Activated naive CD8-positive, alpha-beta T cell treated with anti-CD3 and anti-CD28 coated beads, Interleukin-2, amount 10 ng/mL, durations not matched to agents 7 days and 5 days (primary cell): ENCODE measurements at regions not wholly inside any gene's neighbourhood (a gene's known extent, or its start where the extent isn't known, plus 50 kb on each side); places are given as distances from the start of the nearest gene placed in this dataset.
"Not testable (repeated sequence)": the region's sequence is repeated elsewhere in the genome, so short reads cannot be mapped to it uniquely, and the experiment has no call there.

ENCODE experiments used
- ATAC-seq: fragments of 150-1000 bp; cut with Tn5 transposase; one replicate; pipeline ENCODE4 v1.10.0; 2021; ENCODE audit warnings: low read depth, moderate library complexity
- POLR2A ChIA-PET: fragments of 350-600 bp; sonication (Branson Sonifier 250); formaldehyde crosslinking; loops from one replicate; lab custom pipeline; 2021; ENCODE audit warnings: antibody characterized with exemption; lab: Charles Lee
- DNase-seq: peaks from one replicate; pipeline ENCODE4 v3.0.0; 2021
- H3K27ac Mint-ChIP-seq: one replicate; pipeline ENCODE4 v1.8.0; 2022; ENCODE audit warnings: mild to moderate bottlenecking, mixed read lengths
- H3K27me3 Mint-ChIP-seq: one replicate; pipeline ENCODE4 v1.8.0; 2022; ENCODE audit warnings: mild to moderate bottlenecking, moderate library complexity, mixed read lengths
- H3K36me3 Mint-ChIP-seq: one replicate; pipeline ENCODE4 v1.8.0; 2021; ENCODE audit warnings: mild to moderate bottlenecking, mixed read lengths
- H3K4me1 Mint-ChIP-seq: one replicate; pipeline ENCODE4 v1.8.0; 2021; ENCODE audit warnings: mixed read lengths
- H3K4me3 Mint-ChIP-seq: one replicate; pipeline ENCODE4 v1.8.0; 2022; ENCODE audit warnings: mild to moderate bottlenecking, moderate library complexity, mixed read lengths
- H3K9me3 Mint-ChIP-seq: one replicate; pipeline ENCODE4 v1.8.0; 2021; ENCODE audit warnings: mixed read lengths

DNA sequence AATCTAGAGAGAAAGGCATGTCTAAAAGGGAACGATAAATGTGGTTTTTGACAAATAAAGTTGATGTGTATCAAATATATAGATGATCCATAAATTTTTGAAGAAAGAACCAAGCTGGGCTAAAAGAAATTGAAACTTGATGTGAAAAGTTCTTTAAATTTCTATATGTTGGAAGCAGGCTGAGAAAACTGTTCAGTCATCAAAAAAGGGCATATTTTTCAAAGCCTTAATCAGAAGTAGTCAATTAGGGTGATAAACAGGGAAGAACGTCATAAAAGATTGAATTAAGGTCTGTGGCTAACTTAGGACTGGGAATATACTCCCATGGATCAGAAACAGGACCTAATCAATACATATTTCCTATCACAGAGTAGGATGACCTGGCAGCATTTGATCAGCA lies 211.4 kb upstream of the ZRANB2 start:
- ATAC-seq, result no peak
- H3K9me3 Mint-ChIP-seq, result peaks cover 5% of the 10 kb centered on the region
- no peak overlapping the region for H3K4me3 Mint-ChIP-seq
- no peak overlapping the region for H3K27ac Mint-ChIP-seq
- no peaks in the 10 kb centered on the region for H3K4me1 Mint-ChIP-seq
- no peak for DNase-seq
- POLR2A ChIA-PET, result no interaction called here
- H3K36me3 Mint-ChIP-seq, result no peaks in the 10 kb centered on the region
- H3K27me3 Mint-ChIP-seq, result peaks cover 2% of the 10 kb centered on the region

DNA sequence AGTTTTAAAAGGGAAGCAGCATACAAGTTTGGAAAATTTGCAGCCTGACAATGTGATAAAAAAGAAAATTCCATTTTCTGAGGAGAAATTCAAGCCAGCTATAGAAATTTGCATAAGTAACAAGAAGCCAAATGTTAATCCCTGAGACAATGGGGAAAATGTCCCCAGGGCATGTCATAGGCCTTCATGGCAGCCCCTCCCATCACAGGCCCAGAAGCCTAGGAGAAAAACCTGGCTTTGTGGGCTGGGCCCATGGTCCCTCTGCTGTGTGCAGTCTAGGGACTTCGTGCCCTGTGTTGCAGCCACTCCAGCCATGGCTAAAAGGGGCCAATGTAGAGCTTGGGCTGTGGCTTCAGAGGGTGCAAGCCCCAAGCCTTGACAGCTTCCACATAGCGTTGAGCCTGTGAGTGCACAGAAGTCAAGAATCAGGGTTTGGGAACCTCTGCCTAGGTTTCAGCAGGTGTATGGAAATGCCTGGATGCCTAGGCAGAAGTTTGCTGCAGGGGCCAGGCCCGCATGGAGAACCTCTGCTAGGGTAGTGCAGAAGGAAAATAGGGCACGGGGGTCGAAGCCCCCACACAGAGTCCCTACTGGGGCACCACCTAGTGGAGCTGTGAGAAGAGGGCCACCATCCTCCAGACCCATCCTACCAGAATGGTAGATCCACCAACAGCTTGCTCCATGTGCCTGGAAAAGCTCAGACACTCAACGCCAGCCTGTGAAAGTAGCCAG lies 209.8 kb upstream of the ZRANB2 start:
- H3K27me3 Mint-ChIP-seq, H3K36me3 Mint-ChIP-seq, H3K4me1 Mint-ChIP-seq, DNase-seq, H3K9me3 Mint-ChIP-seq, ATAC-seq, POLR2A ChIA-PET, H3K27ac Mint-ChIP-seq, H3K4me3 Mint-ChIP-seq: not testable (repeated sequence)

DNA sequence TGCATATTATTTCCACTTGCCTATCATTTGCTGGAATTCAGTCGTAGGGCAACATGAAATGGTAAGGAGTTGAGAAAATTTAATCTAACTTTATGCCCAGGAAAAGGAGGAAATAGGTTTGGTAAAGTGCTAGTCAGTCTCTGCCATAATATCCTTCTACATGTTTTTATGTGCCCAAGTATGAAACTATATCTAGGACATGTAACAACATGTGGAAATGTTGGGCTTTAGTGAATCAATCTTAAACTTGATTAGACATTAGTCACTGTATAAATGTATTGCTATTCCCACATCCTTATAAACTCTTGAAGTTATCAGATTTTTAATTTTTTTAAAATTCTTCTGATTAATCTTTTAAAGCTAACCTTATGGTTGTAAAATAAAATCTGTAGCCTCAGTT lies 204.7 kb upstream of the ZRANB2 start:
- no peak for DNase-seq
- POLR2A ChIA-PET, result no interaction called here
- no peaks in the 10 kb centered on the region for H3K36me3 Mint-ChIP-seq
- no peak overlapping the region for H3K4me3 Mint-ChIP-seq
- H3K4me1 Mint-ChIP-seq, result no peaks in the 10 kb centered on the region
- peaks cover 2% of the 10 kb centered on the region for H3K27me3 Mint-ChIP-seq
- ATAC-seq, result no peak
- no peak overlapping the region for H3K27ac Mint-ChIP-seq
- peaks cover 2% of the 10 kb centered on the region for H3K9me3 Mint-ChIP-seq

DNA sequence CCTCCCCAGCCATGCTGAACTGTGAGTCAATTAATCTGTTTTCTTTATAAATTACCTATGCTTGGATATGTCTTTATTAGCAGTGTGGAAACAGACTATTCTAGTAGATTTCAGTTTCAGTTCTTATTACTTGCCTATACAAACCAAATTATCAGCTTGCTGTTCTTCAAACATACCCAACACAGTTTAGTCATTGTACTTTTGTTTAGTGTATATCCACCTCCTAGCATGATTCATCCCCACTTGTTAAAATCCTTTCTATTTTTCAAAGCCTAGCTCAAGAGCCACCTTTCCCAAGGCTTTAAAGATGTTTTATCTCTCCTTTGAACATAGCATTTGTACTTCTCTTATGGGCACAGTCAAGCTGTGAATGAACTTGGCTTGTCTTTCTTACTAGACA lies 195.6 kb upstream of the ZRANB2 start:
- ATAC-seq (no peak), DNase-seq (no peak)
- Mint-ChIP-seq H3K9me3 (no peaks in the 10 kb centered on the region), H3K27me3 (no peaks in the 10 kb centered on the region), H3K4me3 (no peak overlapping the region), H3K27ac (no peak overlapping the region), H3K36me3 (no peaks in the 10 kb centered on the region), H3K4me1 (no peaks in the 10 kb centered on the region)
- POLR2A ChIA-PET, result no interaction called here

DNA sequence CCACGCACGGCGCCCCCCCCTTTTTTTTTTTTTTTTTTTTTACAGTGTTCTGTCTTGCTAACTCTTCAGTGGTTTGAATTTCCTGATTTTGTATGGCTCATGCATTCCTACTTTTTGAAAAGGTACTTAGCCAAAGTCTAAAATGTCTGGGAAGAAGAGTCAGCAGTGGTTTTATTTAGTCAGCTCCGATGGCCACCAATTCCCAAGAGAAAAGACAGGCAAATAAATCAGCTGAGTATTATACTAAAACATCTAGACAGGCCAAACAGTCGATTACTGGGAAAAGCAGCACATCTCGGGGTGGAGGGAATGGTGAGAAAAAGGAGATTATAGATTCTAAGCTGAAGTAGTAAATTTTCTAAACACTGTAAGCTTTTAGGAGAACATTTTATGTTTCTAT lies 192.5 kb upstream of the ZRANB2 start:
- H3K27me3 Mint-ChIP-seq, result no peaks in the 10 kb centered on the region
- no peak overlapping the region for H3K4me3 Mint-ChIP-seq
- H3K9me3 Mint-ChIP-seq, result no peaks in the 10 kb centered on the region
- no peaks in the 10 kb centered on the region for H3K4me1 Mint-ChIP-seq
- POLR2A ChIA-PET, result no interaction called here
- no peaks in the 10 kb centered on the region for H3K36me3 Mint-ChIP-seq
- no peak overlapping the region for H3K27ac Mint-ChIP-seq
- DNase-seq (no peak), ATAC-seq (no peak)

DNA sequence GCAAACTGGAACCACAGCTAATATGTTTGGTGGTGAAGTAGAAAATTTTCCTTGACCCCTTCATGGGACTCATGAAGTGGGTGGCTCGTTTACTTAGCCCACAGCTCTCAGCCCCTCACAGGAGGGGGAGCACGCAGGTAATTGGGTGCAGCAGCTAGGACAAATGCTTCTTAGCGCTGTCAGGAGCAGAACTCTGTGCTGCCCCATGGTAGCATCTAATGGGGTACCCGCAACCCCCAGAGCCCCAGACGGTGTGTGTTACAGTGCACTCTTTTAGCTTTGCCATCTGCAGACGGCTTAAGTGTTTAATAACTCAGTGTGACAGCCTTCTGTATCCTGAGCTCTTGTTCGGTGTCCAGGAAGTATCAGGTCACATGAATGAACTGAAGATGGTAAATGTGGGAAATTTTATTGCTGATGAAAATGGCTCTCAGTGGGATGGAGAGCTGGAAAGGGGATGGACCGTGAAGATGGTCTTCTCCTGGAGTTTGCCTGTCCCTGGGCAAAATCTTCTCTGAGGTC lies 189.6 kb upstream of the ZRANB2 start:
- H3K9me3 Mint-ChIP-seq, result no peaks in the 10 kb centered on the region
- POLR2A ChIA-PET, result no interaction called here

DNA sequence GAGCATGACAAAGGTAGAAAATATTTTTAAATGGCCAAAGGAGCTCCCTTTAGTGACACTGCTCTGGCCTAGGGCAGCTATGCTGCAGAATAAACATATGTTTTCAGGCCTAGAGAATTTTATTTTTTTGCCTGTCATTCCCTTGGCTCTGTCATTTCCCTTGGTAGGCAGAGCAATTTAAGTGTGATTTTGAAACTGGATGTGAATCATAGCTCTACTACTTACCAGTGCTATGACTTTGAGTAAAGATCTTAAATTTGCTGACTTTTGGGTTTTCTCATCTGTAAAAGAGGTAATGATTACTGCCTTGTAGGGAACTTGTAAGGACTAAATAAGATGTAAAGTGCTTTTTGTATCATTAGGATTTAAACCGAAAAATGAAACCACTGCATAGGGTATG lies 189.0 kb upstream of the ZRANB2 start:
- POLR2A ChIA-PET, result no interaction called here
- Mint-ChIP-seq H3K36me3 (no peaks in the 10 kb centered on the region), H3K4me3 (no peak overlapping the region), H3K4me1 (no peaks in the 10 kb centered on the region), H3K27ac (no peak overlapping the region), H3K9me3 (no peaks in the 10 kb centered on the region), H3K27me3 (no peaks in the 10 kb centered on the region)
- ATAC-seq, result no peak
- no peak for DNase-seq

More for the DNA sequence above, 189.6 kb upstream of the ZRANB2 start:
- no peak overlapping the region for H3K4me3 Mint-ChIP-seq
- H3K27ac Mint-ChIP-seq, result no peak overlapping the region
- ATAC-seq (no peak), DNase-seq (no peak)
- no peaks in the 10 kb centered on the region for H3K27me3 Mint-ChIP-seq
- no peaks in the 10 kb centered on the region for H3K36me3 Mint-ChIP-seq
- H3K4me1 Mint-ChIP-seq, result no peaks in the 10 kb centered on the region

DNA sequence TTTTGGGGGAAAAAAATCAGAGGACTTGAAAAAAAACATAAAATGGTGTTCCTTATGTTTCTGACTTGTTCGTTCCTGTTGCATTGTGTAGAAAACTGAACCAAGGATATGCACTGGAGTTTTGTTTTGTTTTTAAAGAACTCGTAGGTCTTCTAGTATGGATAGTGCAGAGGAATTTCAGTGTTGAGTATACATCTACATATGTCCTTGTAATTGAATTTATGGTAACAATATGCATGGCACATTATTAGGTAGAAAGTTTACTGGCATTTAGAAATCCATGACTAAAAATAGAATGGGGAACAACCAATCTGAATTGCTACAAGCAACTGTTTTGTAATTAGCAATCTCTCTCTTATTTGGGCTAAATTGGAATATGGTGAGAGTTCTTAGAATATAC lies 188.3 kb upstream of the ZRANB2 start:
- no peaks in the 10 kb centered on the region for H3K9me3 Mint-ChIP-seq
- no peak for DNase-seq
- no peaks in the 10 kb centered on the region for H3K36me3 Mint-ChIP-seq
- no peaks in the 10 kb centered on the region for H3K27me3 Mint-ChIP-seq
- H3K4me3 Mint-ChIP-seq, result no peak overlapping the region
- ATAC-seq, result no peak
- no peak overlapping the region for H3K27ac Mint-ChIP-seq
- POLR2A ChIA-PET, result no interaction called here
- H3K4me1 Mint-ChIP-seq, result no peaks in the 10 kb centered on the region

DNA sequence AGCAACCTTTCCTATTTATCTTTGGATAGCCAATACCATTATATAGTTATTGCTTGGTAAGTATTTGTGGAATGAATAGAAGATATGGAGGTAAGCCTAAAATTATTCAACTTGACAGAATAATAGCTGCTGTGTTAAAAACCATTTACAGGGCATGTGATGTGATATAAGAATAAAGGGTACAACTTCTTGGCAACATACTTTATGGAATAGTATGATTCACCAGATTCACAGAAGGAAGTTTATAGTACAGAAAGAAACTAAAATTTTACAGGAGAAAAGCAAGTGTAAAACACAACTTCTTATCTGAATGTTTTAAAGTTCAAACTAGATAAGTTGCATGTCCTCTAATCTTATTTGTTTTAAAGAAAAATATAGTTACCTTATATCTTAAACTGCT lies 186.4 kb upstream of the ZRANB2 start:
- ATAC-seq (no peak), DNase-seq (no peak)
- Mint-ChIP-seq H3K27me3 (no peaks in the 10 kb centered on the region), H3K4me1 (no peaks in the 10 kb centered on the region), H3K4me3 (no peak overlapping the region), H3K9me3 (no peaks in the 10 kb centered on the region), H3K36me3 (no peaks in the 10 kb centered on the region), H3K27ac (no peak overlapping the region)
- POLR2A ChIA-PET, result no interaction called here

DNA sequence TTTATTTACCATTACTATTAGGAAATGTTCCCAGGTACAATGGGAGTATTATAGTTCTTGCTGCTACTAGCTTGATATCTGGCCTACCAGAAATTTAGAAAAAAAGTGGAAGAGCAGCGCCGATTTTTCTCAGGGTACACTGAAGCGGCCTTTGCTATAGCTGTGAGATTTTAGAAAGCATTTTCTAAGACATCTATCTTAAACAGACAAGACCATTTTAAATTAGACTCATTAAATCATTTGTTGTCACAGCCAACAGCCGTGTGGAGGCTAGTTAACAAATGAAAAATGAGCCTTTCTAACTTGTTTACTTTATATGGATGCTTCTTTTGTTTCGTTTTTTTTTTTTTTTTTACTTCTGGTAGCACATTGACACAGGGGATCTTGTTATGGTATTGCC lies 183.2 kb upstream of the ZRANB2 start:
- POLR2A ChIA-PET, result no interaction called here
- ATAC-seq (no peak), DNase-seq (no peak)
- Mint-ChIP-seq H3K9me3 (no peaks in the 10 kb centered on the region), H3K36me3 (no peaks in the 10 kb centered on the region), H3K4me1 (no peaks in the 10 kb centered on the region), H3K27ac (no peak overlapping the region), H3K4me3 (no peak overlapping the region), H3K27me3 (no peaks in the 10 kb centered on the region)

DNA sequence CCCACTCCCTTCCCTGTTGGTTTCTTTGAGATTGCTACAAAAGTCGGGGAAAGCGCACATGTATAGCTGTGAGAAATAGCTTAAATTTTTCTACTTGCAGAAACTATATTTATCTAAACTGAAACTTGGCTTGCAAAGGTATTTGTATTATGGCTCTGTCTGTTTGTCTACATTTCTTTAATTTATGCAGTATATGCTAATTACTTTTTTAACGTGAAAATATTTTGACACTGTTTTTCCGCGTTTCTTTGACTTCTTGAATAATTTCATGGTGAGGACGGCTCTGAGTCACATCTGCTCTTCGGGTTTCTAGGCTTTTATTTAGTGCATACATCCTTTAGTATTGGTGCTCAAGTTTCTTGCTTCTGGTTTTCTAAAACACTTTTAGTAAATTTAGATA lies 182.1 kb upstream of the ZRANB2 start:
- ATAC-seq, result no peak
- POLR2A ChIA-PET, result no interaction called here
- DNase-seq, result no peak
- Mint-ChIP-seq H3K4me1 (no peaks in the 10 kb centered on the region), H3K9me3 (no peaks in the 10 kb centered on the region), H3K36me3 (no peaks in the 10 kb centered on the region), H3K27ac (no peak overlapping the region), H3K4me3 (no peak overlapping the region), H3K27me3 (no peaks in the 10 kb centered on the region)

DNA sequence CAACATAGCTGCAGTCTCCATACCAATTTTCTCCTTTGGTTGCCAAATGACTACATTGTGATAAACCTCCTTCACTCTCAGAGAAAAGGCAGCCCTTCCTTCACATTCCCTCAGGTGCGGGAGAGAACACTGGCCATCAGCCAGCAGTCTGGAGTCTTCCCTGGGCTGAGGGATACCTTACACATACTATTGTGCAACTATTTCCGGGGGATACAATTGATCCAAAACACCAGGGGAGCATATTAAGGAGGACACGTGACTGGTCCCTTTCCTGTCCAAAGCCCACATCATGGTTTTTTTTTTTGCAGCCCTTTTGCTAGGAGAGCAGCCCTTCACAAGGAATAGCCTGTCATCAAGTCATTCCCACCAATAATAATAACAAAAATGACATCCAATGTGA lies 172.1 kb upstream of the ZRANB2 start:
- no peak overlapping the region for H3K4me3 Mint-ChIP-seq
- no peaks in the 10 kb centered on the region for H3K4me1 Mint-ChIP-seq
- no peak overlapping the region for H3K27ac Mint-ChIP-seq
- POLR2A ChIA-PET, result no interaction called here
- H3K36me3 Mint-ChIP-seq, result no peaks in the 10 kb centered on the region
- no peaks in the 10 kb centered on the region for H3K9me3 Mint-ChIP-seq
- no peaks in the 10 kb centered on the region for H3K27me3 Mint-ChIP-seq
- DNase-seq (no peak), ATAC-seq (no peak)

DNA sequence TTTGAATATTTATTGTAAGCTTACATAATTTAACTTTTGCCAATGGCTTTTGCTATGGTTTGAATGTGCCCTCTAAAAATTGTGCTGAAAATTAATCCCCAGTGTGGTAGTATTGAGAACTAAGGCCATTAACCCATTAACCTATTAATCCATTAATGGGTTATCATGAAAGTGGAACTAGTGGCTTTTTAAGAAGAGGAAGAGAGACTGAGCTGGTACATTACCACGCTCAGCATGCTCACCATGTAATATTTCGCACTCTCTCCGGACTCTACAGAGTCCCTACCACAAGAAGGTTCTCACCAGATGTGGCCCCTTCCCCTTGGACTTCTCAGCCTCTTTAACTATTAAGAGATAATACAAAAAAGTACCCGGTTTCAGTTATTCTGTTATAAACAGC lies 164.4 kb upstream of the ZRANB2 start:
- H3K4me3 Mint-ChIP-seq, result no peak overlapping the region
- no peaks in the 10 kb centered on the region for H3K4me1 Mint-ChIP-seq
- POLR2A ChIA-PET, result no interaction called here
- H3K36me3 Mint-ChIP-seq, result no peaks in the 10 kb centered on the region
- ATAC-seq (no peak), DNase-seq (no peak)
- H3K27me3 Mint-ChIP-seq, result peaks cover 2% of the 10 kb centered on the region
- no peaks in the 10 kb centered on the region for H3K9me3 Mint-ChIP-seq
- H3K27ac Mint-ChIP-seq, result no peak overlapping the region

DNA sequence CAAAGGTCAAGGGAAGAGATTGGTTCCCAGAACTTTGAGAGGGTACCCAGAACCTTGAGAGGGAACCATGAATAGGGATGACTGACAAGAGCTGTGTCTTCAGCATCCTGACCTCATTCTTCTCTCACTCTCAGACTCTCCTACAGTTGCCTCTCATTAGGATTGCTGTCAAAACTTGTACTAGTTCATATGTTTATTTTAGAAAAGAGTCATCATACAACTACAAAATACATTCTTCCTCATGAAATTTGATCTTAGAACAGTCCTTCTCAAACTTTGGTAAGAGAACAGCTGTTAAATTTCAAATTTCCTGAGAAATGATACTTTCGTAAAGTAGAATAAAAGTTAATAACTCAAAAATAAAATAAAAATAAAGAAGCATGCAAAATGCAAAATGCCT lies 161.4 kb upstream of the ZRANB2 start:
- Mint-ChIP-seq H3K4me1 (no peaks in the 10 kb centered on the region), H3K4me3 (no peak overlapping the region), H3K9me3 (no peaks in the 10 kb centered on the region), H3K27me3 (peaks cover 2% of the 10 kb centered on the region), H3K27ac (no peak overlapping the region), H3K36me3 (no peaks in the 10 kb centered on the region)
- ATAC-seq, result no peak
- POLR2A ChIA-PET, result no interaction called here
- DNase-seq, result no peak
